ENCODE measurements at regions not wholly inside any gene's neighbourhood (a gene's known extent, or its start where the extent isn't known, plus 50 kb on each side); places are given as distances from the start of the nearest gene placed in this dataset.
A peak's percentile ranks its signal among the peaks of the same experiment; 100 is the strongest.
"Not testable (repeated sequence)": the region's sequence is repeated elsewhere in the genome, so short reads cannot be mapped to it uniquely, and the experiment has no call there.

DNA sequence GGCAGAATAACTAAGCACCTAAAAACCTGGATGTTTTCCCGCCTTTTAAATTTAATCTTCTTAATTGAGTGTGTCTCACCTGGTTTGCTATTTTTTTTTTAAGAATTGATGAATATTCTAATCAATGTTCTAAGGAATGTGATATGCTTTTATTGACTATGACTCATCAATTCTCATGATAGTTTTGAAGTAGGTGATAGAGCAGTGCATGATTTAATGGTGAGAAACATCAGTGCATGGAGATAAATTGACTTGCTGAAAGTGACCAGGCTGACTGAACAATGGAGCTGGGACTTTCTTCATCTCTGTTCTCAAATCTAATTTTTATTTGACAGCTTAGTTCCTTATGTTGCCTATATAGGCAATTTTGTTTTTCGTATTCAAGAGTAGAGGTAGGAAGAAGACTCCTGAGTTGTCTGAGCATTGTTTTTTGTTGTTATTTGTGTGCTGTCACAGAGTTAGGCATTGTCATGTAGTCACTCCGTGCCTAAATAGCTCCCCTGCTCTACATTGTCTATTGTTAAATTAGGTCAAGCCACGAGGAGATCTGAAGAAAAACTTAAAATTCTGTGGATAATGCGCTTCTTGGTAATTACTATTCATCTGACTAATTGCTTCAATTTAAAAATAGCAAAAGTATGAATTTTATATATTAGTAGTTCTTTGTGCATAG, 59.0 kb upstream of the NUTM2F start:
- Histone ChIP-seq H4K20me1 (ENCODE audit: insufficient read depth, low read length) (peaks cover 49% of the 10 kb centered on the region), H3K79me2 (ENCODE audit: insufficient read depth, low read length) (peaks cover 95% of the 10 kb centered on the region)
- H3K9me3 ChIP-seq (replicated peaks in 1 of 2; ENCODE audit: control insufficient read depth in 1 of 2, insufficient read depth in 1 of 2, low read length in 2 of 2); H3K36me3 Mint-ChIP-seq; H3K27me3 Mint-ChIP-seq (ENCODE audit: low read depth in 3 of 3); H2AFZ ChIP-seq (ENCODE audit: insufficient read depth, low read depth, low read length, poor library complexity, severe bottlenecking); H3K27me3 ChIP-seq (ENCODE audit: control insufficient read depth in 2 of 2, insufficient read depth in 2 of 2, low read length in 2 of 2); intact Hi-C loops (cut with micrococcal nuclease); H3K36me3 ChIP-seq (replicated peaks in 1 of 2; ENCODE audit: control insufficient read depth in 1 of 2, insufficient read depth in 2 of 2, low read length in 2 of 2); H3K27ac ChIP-seq (ENCODE audit: low read depth in 1 of 2, low read length in 2 of 2); H3K9me3 Mint-ChIP-seq; H3K9ac ChIP-seq (ENCODE audit: insufficient read depth, low read length, poor library complexity, severe bottlenecking); H3K4me1 ChIP-seq (ENCODE audit: control insufficient read depth in 1 of 2, insufficient read depth in 2 of 2, low read length in 2 of 2); DNase-seq; H3K4me3 Mint-ChIP-seq; H3K4me3 ChIP-seq (replicated peaks in 1 of 3; ENCODE audit: low read depth in 2 of 3, low read length in 3 of 3); H3K4me2 ChIP-seq (replicated peaks; ENCODE audit: extremely low read depth, low read length, poor library complexity, severe bottlenecking): not testable (repeated sequence)
- Mint-ChIP-seq H3K4me1 (peaks cover 54% of the 10 kb centered on the region), H3K27ac (peak overlapping the region in 2 of 7 donors; percentile 26 to 81)
- no CpG with 5 or more reads among the region's 5 CpGs for WGBS (ENCODE audit: insufficient coverage)

DNA sequence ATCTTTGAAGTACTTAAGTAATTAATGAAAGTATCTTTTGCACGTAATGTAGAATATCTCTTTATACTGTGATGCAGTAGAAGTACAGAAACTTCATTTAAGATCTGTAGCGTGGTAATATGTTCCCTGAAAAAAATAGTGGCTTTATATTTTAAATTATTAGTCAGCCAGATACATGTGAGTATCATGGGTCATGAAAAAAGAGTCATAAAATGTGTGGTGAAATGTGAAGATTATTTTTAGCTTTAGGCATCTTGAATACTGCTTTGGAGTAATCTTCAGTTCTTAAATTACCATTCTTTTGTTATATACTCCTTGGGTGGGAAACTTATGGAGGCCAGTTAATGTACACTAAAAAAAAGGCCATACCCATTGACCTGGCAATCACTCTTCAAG, 59.6 kb upstream of the NUTM2F start:
- DNase-seq; H3K4me2 ChIP-seq (replicated peaks; ENCODE audit: extremely low read depth, low read length, poor library complexity, severe bottlenecking); H3K27me3 ChIP-seq (ENCODE audit: control insufficient read depth in 2 of 2, insufficient read depth in 2 of 2, low read length in 2 of 2); H3K27me3 Mint-ChIP-seq (ENCODE audit: low read depth in 3 of 3); H3K9ac ChIP-seq (ENCODE audit: insufficient read depth, low read length, poor library complexity, severe bottlenecking); H3K9me3 Mint-ChIP-seq; H3K4me3 Mint-ChIP-seq; H3K9me3 ChIP-seq (replicated peaks in 1 of 2; ENCODE audit: control insufficient read depth in 1 of 2, insufficient read depth in 1 of 2, low read length in 2 of 2); intact Hi-C loops (cut with micrococcal nuclease); H2AFZ ChIP-seq (ENCODE audit: insufficient read depth, low read depth, low read length, poor library complexity, severe bottlenecking); H3K36me3 ChIP-seq (replicated peaks in 1 of 2; ENCODE audit: control insufficient read depth in 1 of 2, insufficient read depth in 2 of 2, low read length in 2 of 2); H3K36me3 Mint-ChIP-seq; H3K4me1 ChIP-seq (ENCODE audit: control insufficient read depth in 1 of 2, insufficient read depth in 2 of 2, low read length in 2 of 2); H3K27ac ChIP-seq (ENCODE audit: low read depth in 1 of 2, low read length in 2 of 2); H3K4me3 ChIP-seq (replicated peaks in 1 of 3; ENCODE audit: low read depth in 2 of 3, low read length in 3 of 3): not testable (repeated sequence)
- peaks cover 90% of the 10 kb centered on the region for H3K79me2 ChIP-seq (ENCODE audit: insufficient read depth, low read length)
- peaks cover 56% of the 10 kb centered on the region for H3K4me1 Mint-ChIP-seq
- no CpG with 5 or more reads among the region's 2 CpGs for WGBS (ENCODE audit: insufficient coverage)
- H3K27ac Mint-ChIP-seq: peak overlapping the region in 1 of 7 donors; percentile 61
- H4K20me1 ChIP-seq (ENCODE audit: insufficient read depth, low read length): peaks cover 49% of the 10 kb centered on the region

DNA sequence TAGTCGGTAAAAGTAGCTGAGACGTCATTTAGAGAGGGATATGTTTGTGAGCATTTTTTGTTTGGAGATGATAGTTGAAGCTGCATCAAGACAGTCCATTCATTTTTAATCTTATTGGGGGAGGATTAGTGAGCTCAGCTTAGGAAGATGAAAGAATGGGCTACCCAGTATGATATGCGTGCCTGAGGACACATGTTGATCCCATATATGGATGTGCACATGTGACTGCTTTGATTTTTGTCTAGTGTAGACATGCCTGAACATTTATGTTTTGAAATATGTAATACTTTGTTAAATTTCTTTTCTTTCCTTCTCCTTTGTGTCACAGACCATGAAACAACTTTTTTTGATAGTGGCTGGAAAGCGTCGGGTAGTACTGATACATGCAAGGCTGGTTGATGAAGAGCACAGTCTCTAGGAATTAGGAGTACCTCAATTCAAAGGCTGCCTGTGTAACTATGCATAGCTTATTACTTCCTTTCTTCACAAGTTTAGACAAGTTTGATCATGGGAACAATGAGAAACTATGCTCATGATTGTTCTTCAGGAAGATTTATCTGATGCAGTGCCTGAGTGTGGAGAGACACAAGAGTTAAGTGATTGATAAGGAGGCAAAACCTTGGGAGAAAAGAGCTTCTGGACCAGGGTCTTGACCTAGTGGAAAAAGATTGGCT, 62.1 kb upstream of the NUTM2F start:
- H3K9me3 Mint-ChIP-seq; H3K27ac ChIP-seq (ENCODE audit: low read depth in 1 of 2, low read length in 2 of 2); H2AFZ ChIP-seq (ENCODE audit: insufficient read depth, low read depth, low read length, poor library complexity, severe bottlenecking); H3K4me1 ChIP-seq (ENCODE audit: control insufficient read depth in 1 of 2, insufficient read depth in 2 of 2, low read length in 2 of 2); H3K9ac ChIP-seq (ENCODE audit: insufficient read depth, low read length, poor library complexity, severe bottlenecking); intact Hi-C loops (cut with micrococcal nuclease); H3K36me3 ChIP-seq (replicated peaks in 1 of 2; ENCODE audit: control insufficient read depth in 1 of 2, insufficient read depth in 2 of 2, low read length in 2 of 2); H3K4me2 ChIP-seq (replicated peaks; ENCODE audit: extremely low read depth, low read length, poor library complexity, severe bottlenecking); H3K27me3 Mint-ChIP-seq (ENCODE audit: low read depth in 3 of 3); H3K36me3 Mint-ChIP-seq; H3K4me3 ChIP-seq (replicated peaks in 1 of 3; ENCODE audit: low read depth in 2 of 3, low read length in 3 of 3); DNase-seq; H3K4me3 Mint-ChIP-seq; H3K27me3 ChIP-seq (ENCODE audit: control insufficient read depth in 2 of 2, insufficient read depth in 2 of 2, low read length in 2 of 2); H3K9me3 ChIP-seq (replicated peaks in 1 of 2; ENCODE audit: control insufficient read depth in 1 of 2, insufficient read depth in 1 of 2, low read length in 2 of 2): not testable (repeated sequence)
- Histone ChIP-seq H3K79me2 (ENCODE audit: insufficient read depth, low read length) (peaks cover 73% of the 10 kb centered on the region), H4K20me1 (ENCODE audit: insufficient read depth, low read length) (peaks cover 45% of the 10 kb centered on the region)
- WGBS (ENCODE audit: insufficient coverage): no CpG with 5 or more reads among the region's 5 CpGs
- peak overlapping the region in 3 of 7 donors; percentile 26 to 81 (median 36) for H3K27ac Mint-ChIP-seq
- H3K4me1 Mint-ChIP-seq: peaks cover 42% of the 10 kb centered on the region

DNA sequence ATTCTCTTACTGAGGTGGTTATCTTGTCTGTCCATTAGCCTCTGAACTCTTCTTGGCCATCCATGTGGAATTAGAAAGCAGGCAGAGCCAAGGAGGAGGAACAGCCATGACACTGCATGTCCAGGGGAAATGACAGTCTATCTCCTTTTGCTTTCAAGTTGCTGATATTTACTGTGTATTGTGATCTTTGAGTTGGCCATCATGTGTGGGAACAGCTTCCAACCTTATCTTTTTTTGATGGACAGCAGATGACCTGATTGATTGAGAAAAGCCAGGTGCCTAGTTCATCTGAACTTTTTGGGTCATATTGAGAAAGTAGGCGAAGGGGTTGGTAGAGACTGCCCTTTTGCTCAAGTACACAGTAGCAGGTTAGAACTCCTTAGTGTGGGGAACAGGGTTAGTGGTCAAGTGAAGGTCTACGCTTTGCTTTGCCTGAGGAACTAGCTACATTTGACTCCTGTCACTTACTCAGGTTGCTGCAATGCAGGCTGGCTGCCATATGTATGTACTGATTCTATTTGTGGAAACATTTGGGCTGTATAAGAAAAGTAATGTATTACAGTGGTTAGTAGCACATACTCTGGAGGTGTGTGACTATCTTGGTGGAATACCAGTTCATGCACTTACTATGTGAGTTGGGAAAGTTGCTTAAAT, 64.7 kb upstream of the NUTM2F start:
- H3K4me3 Mint-ChIP-seq; H3K4me1 ChIP-seq (ENCODE audit: control insufficient read depth in 1 of 2, insufficient read depth in 2 of 2, low read length in 2 of 2); H3K9ac ChIP-seq (ENCODE audit: insufficient read depth, low read length, poor library complexity, severe bottlenecking); H3K27ac ChIP-seq (ENCODE audit: low read depth in 1 of 2, low read length in 2 of 2); H2AFZ ChIP-seq (ENCODE audit: insufficient read depth, low read depth, low read length, poor library complexity, severe bottlenecking); H3K4me3 ChIP-seq (replicated peaks in 1 of 3; ENCODE audit: low read depth in 2 of 3, low read length in 3 of 3); H3K9me3 Mint-ChIP-seq; H3K27me3 Mint-ChIP-seq (ENCODE audit: low read depth in 3 of 3); DNase-seq; H3K9me3 ChIP-seq (replicated peaks in 1 of 2; ENCODE audit: control insufficient read depth in 1 of 2, insufficient read depth in 1 of 2, low read length in 2 of 2); H3K4me2 ChIP-seq (replicated peaks; ENCODE audit: extremely low read depth, low read length, poor library complexity, severe bottlenecking); H3K27me3 ChIP-seq (ENCODE audit: control insufficient read depth in 2 of 2, insufficient read depth in 2 of 2, low read length in 2 of 2); H3K36me3 ChIP-seq (replicated peaks in 1 of 2; ENCODE audit: control insufficient read depth in 1 of 2, insufficient read depth in 2 of 2, low read length in 2 of 2); H3K27ac Mint-ChIP-seq; H3K36me3 Mint-ChIP-seq; intact Hi-C loops (cut with micrococcal nuclease): not testable (repeated sequence)
- peaks cover 27% of the 10 kb centered on the region for H3K4me1 Mint-ChIP-seq
- WGBS (ENCODE audit: insufficient coverage): no CpG with 5 or more reads among the region's 2 CpGs
- H4K20me1 ChIP-seq (ENCODE audit: insufficient read depth, low read length): peaks cover 46% of the 10 kb centered on the region
- H3K79me2 ChIP-seq (ENCODE audit: insufficient read depth, low read length): peaks cover 70% of the 10 kb centered on the region
